ENCODE measurements at regions not wholly inside any gene's neighbourhood (a gene's known extent, or its start where the extent isn't known, plus 50 kb on each side); places are given as distances from the start of the nearest gene placed in this dataset.
"Not testable (repeated sequence)": the region's sequence is repeated elsewhere in the genome, so short reads cannot be mapped to it uniquely, and the experiment has no call there.

DNA sequence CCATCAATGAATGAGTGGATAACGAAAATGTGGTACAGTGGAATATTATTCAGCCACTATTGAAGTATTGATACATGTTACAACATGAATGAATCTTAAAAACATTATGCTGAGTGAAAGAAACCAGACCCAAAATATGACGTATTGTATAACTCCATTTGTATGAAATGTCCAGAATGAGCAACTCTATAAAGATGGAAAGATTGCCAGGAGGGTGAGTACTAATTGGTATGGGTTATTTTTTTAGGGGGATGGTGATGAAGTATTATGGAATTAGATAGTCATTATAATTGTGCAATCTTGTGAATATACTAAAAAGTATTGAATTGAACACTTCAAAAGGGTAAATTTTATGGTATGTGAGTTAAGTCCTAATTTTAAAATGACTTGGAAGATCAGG, 278.6 kb downstream of the SIPA1L2 start:
- intact Hi-C loops (cut with DNase I): no loop called here
- Histone ChIP-seq H3K4me3 (no peak overlapping the region), H3K9me3 (no peaks in the 10 kb centered on the region), H3K4me1 (no peaks in the 10 kb centered on the region), H3K36me3 (no peaks in the 10 kb centered on the region), H3K27me3 (no peaks in the 10 kb centered on the region), H3K27ac (replicated peaks in 1 of 4) (no peak overlapping the region)
- TF ChIP-seq POLR2A (IDR thresholded peaks at IDR 0.05; ENCODE audit: low read depth) (no peak), CTCF (IDR thresholded peaks at IDR 0.05) (no peak), POLR2AphosphoS5 (IDR thresholded peaks at IDR 0.05) (no peak), EP300 (IDR thresholded peaks at IDR 0.05) (no peak)
- DNase-seq (ENCODE audit: extremely low spot score): no peak
- WGBS: 94% methylated on average over 2 of the region's 2 CpGs

GRCh38 chr1:232346844-232347243, 283.1 kb downstream of the SIPA1L2 start:
- TF ChIP-seq EP300 (IDR thresholded peaks at IDR 0.05) (no peak), POLR2A (IDR thresholded peaks at IDR 0.05; ENCODE audit: low read depth) (no peak), CTCF (IDR thresholded peaks at IDR 0.05) (no peak), POLR2AphosphoS5 (IDR thresholded peaks at IDR 0.05) (no peak)
- Histone ChIP-seq H3K36me3 (no peaks in the 10 kb centered on the region), H3K4me3 (no peak overlapping the region), H3K9me3 (peaks cover 0 to 5% (median 0%) of the 10 kb centered on the region in 4 donors), H3K27ac (replicated peaks in 1 of 4) (no peak overlapping the region), H3K4me1 (no peaks in the 10 kb centered on the region), H3K27me3 (no peaks in the 10 kb centered on the region)
- 85% methylated on average over 1 of the region's 1 CpG for WGBS
- no peak for DNase-seq (ENCODE audit: extremely low spot score)
- intact Hi-C loops (cut with DNase I): no loop called here

DNA sequence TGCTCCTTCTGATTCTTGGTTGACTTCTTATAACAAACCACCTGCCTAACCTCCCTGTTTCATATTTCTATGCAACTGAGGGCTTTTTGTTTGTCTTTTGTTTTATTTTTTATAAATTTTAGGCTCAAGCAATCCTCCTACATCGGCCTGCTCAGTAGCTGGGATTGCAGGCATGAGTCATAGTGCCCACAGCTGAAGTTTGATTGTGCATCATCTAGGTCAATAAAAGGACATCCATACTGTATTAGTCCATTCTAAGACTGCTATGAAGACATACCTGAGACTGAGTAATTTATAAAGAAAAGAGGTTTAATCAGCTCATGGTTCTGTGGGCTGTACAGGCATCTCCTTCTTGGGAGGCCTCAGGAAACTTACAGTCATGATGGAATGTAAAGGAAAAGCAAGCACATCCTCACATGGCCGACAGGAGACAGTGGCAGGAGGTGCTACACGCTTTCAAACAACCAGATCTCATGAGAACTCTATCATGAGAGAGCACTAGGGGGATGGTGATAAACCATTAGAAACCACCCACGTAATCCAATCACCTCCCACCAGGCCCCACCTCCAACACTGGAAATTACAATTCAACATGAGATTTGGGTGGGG, 285.0 kb downstream of the SIPA1L2 start:
- intact Hi-C loops (cut with DNase I): no loop called here
- no peak for DNase-seq (ENCODE audit: extremely low spot score)
- WGBS: 83% methylated on average over 4 of the region's 4 CpGs
- Histone ChIP-seq H3K4me3 (no peak overlapping the region), H3K4me1 (no peaks in the 10 kb centered on the region), H3K9me3 (peaks cover 0 to 5% (median 0%) of the 10 kb centered on the region in 4 donors), H3K27me3 (no peaks in the 10 kb centered on the region), H3K27ac (replicated peaks in 1 of 4) (no peak overlapping the region), H3K36me3 (no peaks in the 10 kb centered on the region)
- TF ChIP-seq EP300 (IDR thresholded peaks at IDR 0.05): no peak
- TF ChIP-seq CTCF (IDR thresholded peaks at IDR 0.05): no peak
- TF ChIP-seq POLR2AphosphoS5 (IDR thresholded peaks at IDR 0.05): no peak
- no peak for TF ChIP-seq POLR2A (IDR thresholded peaks at IDR 0.05; ENCODE audit: low read depth)

GRCh38 chr1:232344186-232344585, 285.7 kb downstream of the SIPA1L2 start:
- H3K9me3 ChIP-seq; intact Hi-C loops (cut with DNase I); H3K4me1 ChIP-seq; H3K4me3 ChIP-seq; H3K36me3 ChIP-seq; H3K27me3 ChIP-seq; DNase-seq (ENCODE audit: extremely low spot score); H3K27ac ChIP-seq (replicated peaks in 1 of 4): not testable (repeated sequence)
- WGBS: 78% methylated on average over 2 of the region's 3 CpGs

GRCh38 chr1:232340446-232340845, 289.5 kb downstream of the SIPA1L2 start:
- intact Hi-C loops (cut with DNase I): no loop called here
- no peak overlapping the region for H3K4me3 ChIP-seq
- 81% methylated on average over 4 of the region's 4 CpGs for WGBS
- H3K9me3 ChIP-seq: peaks cover 0 to 5% (median 0%) of the 10 kb centered on the region in 4 donors
- H3K4me1 ChIP-seq: no peaks in the 10 kb centered on the region
- H3K27me3 ChIP-seq: no peaks in the 10 kb centered on the region
- H3K36me3 ChIP-seq: no peaks in the 10 kb centered on the region
- no peak overlapping the region for H3K27ac ChIP-seq (replicated peaks in 1 of 4)
- no peak for DNase-seq (ENCODE audit: extremely low spot score)
- TF ChIP-seq CTCF (IDR thresholded peaks at IDR 0.05): no peak
- TF ChIP-seq POLR2A (IDR thresholded peaks at IDR 0.05; ENCODE audit: low read depth): no peak
- TF ChIP-seq POLR2AphosphoS5 (IDR thresholded peaks at IDR 0.05): no peak
- no peak for TF ChIP-seq EP300 (IDR thresholded peaks at IDR 0.05)

Measured in esophagus muscularis mucosa (tissue), 4 donors.